Body of pancreas (tissue), 4 donors: ENCODE measurements at regions not wholly inside any gene's neighbourhood (a gene's known extent, or its start where the extent isn't known, plus 50 kb on each side); places are given as distances from the start of the nearest gene placed in this dataset.

Experiments used
- POLR2A ChIP-seq, 3 donors: fragments of 450-650 bp; IDR thresholded peaks; one replicate each; pipeline ENCODE4 v1.6.1; 2016; ENCODE audit warnings: antibody characterized with exemption in 3 of 3, mild to moderate bottlenecking in 2 of 3
- TF ChIP-seq, protein P1 (sequence below), 7 experiments: fragments of 450-650 bp in 4 of 7; fragments of 200-600 bp in 3 of 7; sonication (generic) in 3 of 7; IDR thresholded peaks; one replicate each; pipeline ENCODE4 v1.5.1; 2016 to 2019; ENCODE audit warnings: antibody characterized with exemption in 7 of 7

GRCh38 chr1:29655145-29655544, 418.8 kb downstream of the PTPRU start:
- TF ChIP-seq, protein P1, sequence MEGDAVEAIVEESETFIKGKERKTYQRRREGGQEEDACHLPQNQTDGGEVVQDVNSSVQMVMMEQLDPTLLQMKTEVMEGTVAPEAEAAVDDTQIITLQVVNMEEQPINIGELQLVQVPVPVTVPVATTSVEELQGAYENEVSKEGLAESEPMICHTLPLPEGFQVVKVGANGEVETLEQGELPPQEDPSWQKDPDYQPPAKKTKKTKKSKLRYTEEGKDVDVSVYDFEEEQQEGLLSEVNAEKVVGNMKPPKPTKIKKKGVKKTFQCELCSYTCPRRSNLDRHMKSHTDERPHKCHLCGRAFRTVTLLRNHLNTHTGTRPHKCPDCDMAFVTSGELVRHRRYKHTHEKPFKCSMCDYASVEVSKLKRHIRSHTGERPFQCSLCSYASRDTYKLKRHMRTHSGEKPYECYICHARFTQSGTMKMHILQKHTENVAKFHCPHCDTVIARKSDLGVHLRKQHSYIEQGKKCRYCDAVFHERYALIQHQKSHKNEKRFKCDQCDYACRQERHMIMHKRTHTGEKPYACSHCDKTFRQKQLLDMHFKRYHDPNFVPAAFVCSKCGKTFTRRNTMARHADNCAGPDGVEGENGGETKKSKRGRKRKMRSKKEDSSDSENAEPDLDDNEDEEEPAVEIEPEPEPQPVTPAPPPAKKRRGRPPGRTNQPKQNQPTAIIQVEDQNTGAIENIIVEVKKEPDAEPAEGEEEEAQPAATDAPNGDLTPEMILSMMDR (IDR thresholded peaks at IDR 0.05) = no peak
- TF ChIP-seq POLR2A (IDR thresholded peaks at IDR 0.05) = no peak
